Thyroid gland (tissue), 4 donors: ENCODE measurements at regions not wholly inside any gene's neighbourhood (a gene's known extent, or its start where the extent isn't known, plus 50 kb on each side); places are given as distances from the start of the nearest gene placed in this dataset.

ENCODE experiments used
- DNase-seq, 2 donors: peaks; one replicate each; pipeline ENCODE4 v3.0.0-alpha.2; 2019
- H3K27ac ChIP-seq, 3 donors: fragments of 200-600 bp; sonication (generic); 1 replicate in 2 of 3; 2 replicates in 1 of 3; pipeline ENCODE4 v1.5.1; 2016 to 2019; ENCODE audit warnings: mild to moderate bottlenecking in 1 of 3, moderate library complexity in 1 of 3
- H3K27me3 ChIP-seq: fragments of 200-600 bp; sonication (generic); one replicate; pipeline ENCODE4 v1.5.1; 2019
- H3K36me3 ChIP-seq, 2 donors: fragments of 200-600 bp; sonication (generic); one replicate each; pipeline ENCODE4 v1.5.1; 2016 to 2019
- H3K4me1 ChIP-seq, 2 donors: fragments of 200-600 bp; sonication (generic); one replicate each; pipeline ENCODE4 v1.5.1; 2017 to 2019
- H3K4me3 ChIP-seq, 3 donors: fragments of 200-600 bp; sonication (generic); replicated peaks in 1 of 3; 1 replicate in 2 of 3; 2 replicates in 1 of 3; pipeline ENCODE4 v1.5.1; 2016; ENCODE audit warnings: mild to moderate bottlenecking in 1 of 3
- H3K9me3 ChIP-seq: fragments of 200-600 bp; sonication (generic); one replicate; pipeline ENCODE4 v1.5.1; 2017
- CTCF ChIP-seq, 6 experiments: fragments of 200-600 bp in 3 of 6; fragments of 450-650 bp in 3 of 6; sonication (generic) in 3 of 6; IDR thresholded peaks; one replicate each; pipeline ENCODE4 v1.5.1; 2016 to 2019; ENCODE audit warnings: antibody characterized with exemption in 6 of 6, mild to moderate bottlenecking in 2 of 6, inconsistent platforms in 1 of 6, moderate library complexity in 1 of 6
- POLR2A ChIP-seq, 2 donors: fragments of 450-650 bp; IDR thresholded peaks; one replicate each; pipeline ENCODE4 v1.6.1; 2017; ENCODE audit warnings: antibody characterized with exemption in 2 of 2, mild to moderate bottlenecking in 2 of 2, moderate library complexity in 1 of 2
- WGBS, 2 donors: methylation state at CpG; one replicate each; pipeline ENCODE4 v1.1.5; 2017; 5-methylcytosine and 5-hydroxymethylcytosine counted together
- intact Hi-C: fragments of 100-400 bp; cut with DNase I; formaldehyde crosslinking; loops from one replicate; pipeline ENCODE4 v1.15.1; 2023

DNA sequence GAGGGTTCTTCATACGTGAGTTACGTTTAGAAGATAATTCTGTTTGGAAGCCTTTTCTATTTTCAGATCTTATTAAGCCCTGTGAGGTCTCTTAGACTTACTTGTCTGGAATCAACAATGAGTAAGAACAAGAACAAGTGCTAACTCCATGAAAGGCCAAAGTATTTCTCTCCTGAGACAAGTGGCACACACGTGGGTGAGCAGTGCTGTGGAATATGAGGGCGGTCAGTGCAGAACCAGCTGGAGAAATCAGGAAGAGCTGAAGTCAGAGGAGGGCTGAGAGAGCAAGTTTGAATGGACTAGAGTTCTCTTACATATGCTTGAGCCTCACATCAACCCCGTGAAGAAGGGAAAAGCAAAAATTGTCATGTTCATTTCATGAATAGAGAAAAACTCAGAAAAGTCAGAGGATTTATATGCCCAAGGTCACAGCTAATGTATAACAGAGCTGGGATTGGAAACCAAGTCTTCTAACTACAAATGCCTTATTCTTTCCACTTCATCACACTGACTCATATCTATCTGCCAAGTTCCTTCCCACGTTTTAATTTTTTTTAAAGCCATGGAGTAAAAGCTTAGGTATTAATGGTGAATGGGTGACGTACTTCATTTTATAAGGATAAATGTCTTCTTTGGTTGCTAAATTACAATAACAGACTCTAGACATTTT, 201.3 kb upstream of the DTNBP1 start:
- Histone ChIP-seq H3K36me3 (no peaks in the 10 kb centered on the region), H3K27me3 (no peaks in the 10 kb centered on the region), H3K9me3 (no peaks in the 10 kb centered on the region), H3K4me3 (no peak overlapping the region), H3K4me1 (no peaks in the 10 kb centered on the region), H3K27ac (no peak overlapping the region)
- peak in 1 of 2 donors; percentile 8 for DNase-seq
- WGBS, 2 donors, result 65 to 66% methylated on average over 7 of the region's 7 CpGs
- intact Hi-C loops, result no loop called here
- no peak for TF ChIP-seq CTCF (IDR thresholded peaks at IDR 0.05)
- no peak for TF ChIP-seq POLR2A (IDR thresholded peaks at IDR 0.05)

DNA sequence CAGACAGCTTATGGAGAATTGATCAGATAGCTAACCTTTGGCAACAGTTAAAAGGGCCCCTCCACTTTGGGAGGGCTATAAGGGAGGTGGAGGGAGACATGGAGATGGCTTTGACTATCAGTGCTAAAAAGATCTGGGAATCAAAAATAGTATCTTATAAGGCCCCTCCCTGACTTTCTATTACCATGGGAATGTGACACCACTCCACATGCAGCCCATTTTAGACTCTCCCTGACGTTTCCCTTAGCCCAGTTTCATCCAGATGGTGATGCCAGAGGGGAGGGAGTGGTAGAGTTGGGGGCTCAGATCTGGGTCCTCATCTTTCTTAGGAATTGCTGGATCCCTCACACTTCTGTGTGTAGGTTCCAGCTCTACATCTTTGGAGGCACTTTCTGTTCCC, 200.0 kb upstream of the DTNBP1 start:
- H3K27ac ChIP-seq, result no peak overlapping the region
- H3K36me3 ChIP-seq, result no peaks in the 10 kb centered on the region
- H3K27me3 ChIP-seq, result no peaks in the 10 kb centered on the region
- 80 to 86% methylated on average over 1 of the region's 1 CpG for WGBS, 2 donors
- no peak overlapping the region for H3K4me3 ChIP-seq
- no peak for DNase-seq
- H3K4me1 ChIP-seq, result no peaks in the 10 kb centered on the region
- no peaks in the 10 kb centered on the region for H3K9me3 ChIP-seq
- TF ChIP-seq CTCF (IDR thresholded peaks at IDR 0.05), result no peak
- TF ChIP-seq POLR2A (IDR thresholded peaks at IDR 0.05), result no peak
- intact Hi-C loops, result no loop called here

DNA sequence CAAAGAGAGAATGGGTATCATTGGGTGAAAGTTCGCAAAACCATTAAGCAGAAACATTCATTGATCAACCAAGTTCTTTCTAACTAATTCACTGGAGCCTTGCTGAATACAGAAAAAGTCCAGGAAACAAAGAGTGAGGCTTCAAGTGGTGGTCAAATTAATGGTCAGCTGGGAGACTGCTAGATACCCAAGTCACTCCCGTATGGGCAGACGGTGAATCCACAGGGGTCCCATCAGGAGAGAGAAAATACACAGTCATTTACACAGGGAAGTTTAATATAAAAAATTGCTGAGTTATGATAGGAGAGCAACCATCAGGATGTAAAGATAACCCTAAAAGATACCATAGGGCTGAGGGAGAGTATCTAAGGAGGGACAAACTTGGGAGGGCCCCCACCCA, 198.7 kb upstream of the DTNBP1 start:
- Histone ChIP-seq H3K27me3 (no peaks in the 10 kb centered on the region), H3K4me1 (no peaks in the 10 kb centered on the region), H3K27ac (no peak overlapping the region), H3K9me3 (no peaks in the 10 kb centered on the region), H3K4me3 (no peak overlapping the region), H3K36me3 (no peaks in the 10 kb centered on the region)
- 96 to 98% methylated on average over 3 of the region's 3 CpGs for WGBS, 2 donors
- TF ChIP-seq CTCF (IDR thresholded peaks at IDR 0.05), result no peak
- DNase-seq, result no peak
- intact Hi-C loops, result no loop called here

GRCh38 chr6:15854826-15855710, 192.2 kb upstream of the DTNBP1 start:
- WGBS, 2 donors, result 71 to 74% methylated on average over 7 of the region's 7 CpGs
- Histone ChIP-seq H3K27ac (no peak overlapping the region), H3K4me3 (no peak overlapping the region), H3K27me3 (no peaks in the 10 kb centered on the region), H3K9me3 (no peaks in the 10 kb centered on the region), H3K4me1 (no peaks in the 10 kb centered on the region), H3K36me3 (no peaks in the 10 kb centered on the region)
- intact Hi-C loops, result no loop called here
- no peak for DNase-seq
- TF ChIP-seq CTCF (IDR thresholded peaks at IDR 0.05) (no peak), POLR2A (IDR thresholded peaks at IDR 0.05) (no peak)

DNA sequence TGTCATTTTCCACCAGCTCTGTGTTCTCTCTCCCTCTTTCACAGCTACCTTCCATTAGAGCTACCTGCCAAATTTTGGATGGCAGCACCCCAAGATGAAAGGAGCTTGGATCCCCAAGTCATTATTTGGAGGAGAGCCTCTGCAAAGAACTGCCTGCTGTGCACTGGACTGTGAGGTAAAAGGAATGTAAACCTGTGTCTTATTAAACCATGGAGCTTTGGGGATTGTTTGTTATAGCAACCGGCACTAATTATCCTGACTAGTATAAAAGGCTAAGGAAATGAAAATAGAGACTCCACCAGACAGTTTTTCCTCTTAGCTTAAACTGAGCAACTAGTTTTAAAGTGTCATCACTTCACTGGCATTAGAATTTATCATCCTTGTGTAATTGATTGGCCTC, 191.6 kb upstream of the DTNBP1 start:
- Histone ChIP-seq H3K4me1 (no peaks in the 10 kb centered on the region), H3K4me3 (no peak overlapping the region), H3K27ac (no peak overlapping the region), H3K36me3 (no peaks in the 10 kb centered on the region), H3K27me3 (no peaks in the 10 kb centered on the region), H3K9me3 (no peaks in the 10 kb centered on the region)
- no peak for TF ChIP-seq CTCF (IDR thresholded peaks at IDR 0.05)
- no peak for TF ChIP-seq POLR2A (IDR thresholded peaks at IDR 0.05)
- intact Hi-C loops, result no loop called here
- DNase-seq, result no peak
- WGBS, 2 donors, result 79 to 83% methylated on average over 1 of the region's 1 CpG
